ENCODE measurements at regions not wholly inside any gene's neighbourhood (a gene's known extent, or its start where the extent isn't known, plus 50 kb on each side); places are given as distances from the start of the nearest gene placed in this dataset.

GRCh38 chr9:1373445-1373844, 323.3 kb downstream of the DMRT2 start:
- Histone ChIP-seq H3K27me3 (no peaks in the 10 kb centered on the region), H3K9me3 (no peaks in the 10 kb centered on the region), H3K36me3 (no peaks in the 10 kb centered on the region), H3K4me1 (no peaks in the 10 kb centered on the region), H3K4me3 (no peak overlapping the region), H3K27ac (no peak overlapping the region)
- ATAC-seq (no peak), DNase-seq (no peak)
- intact Hi-C loops (cut with DNase I; ENCODE audit: low total_unique reads) (no loop called here), in situ Hi-C loops (cut with MboI; ENCODE audit: low sequenced_read_pairs in 4 of 4) (no loop called here)
- TF ChIP-seq POLR2A (IDR thresholded peaks at IDR 0.05): no peak
- TF ChIP-seq CTCF (IDR thresholded peaks at IDR 0.05 in 4 of 5, conservative IDR thresholded peaks at IDR 0.05 in 1 of 5): no peak

GRCh38 chr9:1383899-1384455, 333.8 kb downstream of the DMRT2 start:
- H3K4me3 ChIP-seq: no peak overlapping the region
- no peaks in the 10 kb centered on the region for H3K36me3 ChIP-seq
- H3K4me1 ChIP-seq: peaks cover 0 to 11% of the 10 kb centered on the region in 2 donors
- peak; percentile 56 to 60 for ATAC-seq
- H3K27me3 ChIP-seq: no peaks in the 10 kb centered on the region
- no peaks in the 10 kb centered on the region for H3K9me3 ChIP-seq
- in situ Hi-C loops (cut with MboI; ENCODE audit: low sequenced_read_pairs in 4 of 4) (no loop called here), intact Hi-C loops (cut with DNase I; ENCODE audit: low total_unique reads) (no loop called here)
- H3K27ac ChIP-seq: no peak overlapping the region
- DNase-seq: peak in 1 of 2 donors; percentile 36
- TF ChIP-seq CTCF (IDR thresholded peaks at IDR 0.05 in 4 of 5, conservative IDR thresholded peaks at IDR 0.05 in 1 of 5) (no peak), POLR2A (IDR thresholded peaks at IDR 0.05) (no peak)

- peaks cover 0 to 11% of the 10 kb centered on the region in 2 donors for H3K4me1 ChIP-seq
- in situ Hi-C loops (cut with MboI; ENCODE audit: low sequenced_read_pairs in 4 of 4): no loop called here
- H3K27ac ChIP-seq: no peak overlapping the region
- no peak for ATAC-seq
- no peak for TF ChIP-seq POLR2A (IDR thresholded peaks at IDR 0.05)
- no peak for TF ChIP-seq CTCF (IDR thresholded peaks at IDR 0.05 in 4 of 5, conservative IDR thresholded peaks at IDR 0.05 in 1 of 5)
- no peaks in the 10 kb centered on the region for H3K36me3 ChIP-seq
- H3K9me3 ChIP-seq: no peaks in the 10 kb centered on the region
- intact Hi-C loops (cut with DNase I; ENCODE audit: low total_unique reads): no loop called here
- H3K27me3 ChIP-seq: no peaks in the 10 kb centered on the region
- DNase-seq: no peak
- H3K4me3 ChIP-seq: no peak overlapping the region
These were observed 334.7 kb downstream of the DMRT2 start for GRCh38 chr9:1384816-1385215.

GRCh38 chr9:1386420-1386819, 336.3 kb downstream of the DMRT2 start:
- H3K27ac ChIP-seq: no peak overlapping the region
- no peaks in the 10 kb centered on the region for H3K27me3 ChIP-seq
- no peak for DNase-seq
- no peak for ATAC-seq
- no peak overlapping the region for H3K4me3 ChIP-seq
- no peaks in the 10 kb centered on the region for H3K36me3 ChIP-seq
- intact Hi-C loops (cut with DNase I; ENCODE audit: low total_unique reads): no loop called here
- in situ Hi-C loops (cut with MboI; ENCODE audit: low sequenced_read_pairs in 4 of 4): no loop called here
- no peaks in the 10 kb centered on the region for H3K9me3 ChIP-seq
- no peak for TF ChIP-seq CTCF (IDR thresholded peaks at IDR 0.05 in 4 of 5, conservative IDR thresholded peaks at IDR 0.05 in 1 of 5)
- no peak for TF ChIP-seq POLR2A (IDR thresholded peaks at IDR 0.05)
- peaks cover 0 to 11% of the 10 kb centered on the region in 2 donors for H3K4me1 ChIP-seq

GRCh38 chr9:1388216-1388615, 338.1 kb downstream of the DMRT2 start:
- Histone ChIP-seq H3K36me3 (no peaks in the 10 kb centered on the region), H3K27me3 (no peaks in the 10 kb centered on the region), H3K4me1 (peaks cover 0 to 11% of the 10 kb centered on the region in 2 donors), H3K27ac (no peak overlapping the region), H3K9me3 (no peaks in the 10 kb centered on the region), H3K4me3 (no peak overlapping the region)
- DNase-seq (no peak), ATAC-seq (no peak)
- TF ChIP-seq CTCF (IDR thresholded peaks at IDR 0.05 in 4 of 5, conservative IDR thresholded peaks at IDR 0.05 in 1 of 5): no peak
- TF ChIP-seq POLR2A (IDR thresholded peaks at IDR 0.05): no peak
- in situ Hi-C loops (cut with MboI; ENCODE audit: low sequenced_read_pairs in 4 of 4): no loop called here
- intact Hi-C loops (cut with DNase I; ENCODE audit: low total_unique reads): no loop called here
